ENCODE measurements at regions not wholly inside any gene's neighbourhood (a gene's known extent, or its start where the extent isn't known, plus 50 kb on each side); places are given as distances from the start of the nearest gene placed in this dataset.

- H3K36me3 Mint-ChIP-seq (ENCODE audit: low read depth): no peaks in the 10 kb centered on the region
- H3K4me3 Mint-ChIP-seq: peak overlapping the region; percentile 46; the same call in 1 of the 2 replicates
- no peaks in the 10 kb centered on the region for H3K9me3 Mint-ChIP-seq
Measured at GRCh38 chr4:121219227-121219626, 55.1 kb upstream of the TNIP3 start.

GRCh38 chr4:121217351-121217750 lies 53.2 kb upstream of the TNIP3 start:
- Mint-ChIP-seq H3K27me3 (ENCODE audit: insufficient read depth) (0 out of 2 replicates have a peak, but pooled peaks cover 2% of the 10 kb centered on the region), H3K9me3 (no peaks in the 10 kb centered on the region), H3K4me1 (ENCODE audit: low read depth) (peaks cover 34% of the 10 kb centered on the region), H3K27ac (no peak overlapping the region; the same call in 1 of the 2 replicates), H3K36me3 (ENCODE audit: low read depth) (no peaks in the 10 kb centered on the region), H3K4me3 (no peak overlapping the region)
- peak; percentile 68 for DNase-seq
- no peak for TF ChIP-seq CTCF (IDR thresholded peaks at IDR 0.05)

More at GRCh38 chr4:121219227-121219626, 55.1 kb upstream of the TNIP3 start:
- DNase-seq: no peak
- peaks cover 2% of the 10 kb centered on the region; the same call in 1 of the 2 replicates for H3K27me3 Mint-ChIP-seq (ENCODE audit: insufficient read depth)
- H3K27ac Mint-ChIP-seq: no peak overlapping the region; the same call in 1 of the 2 replicates
- no peak for TF ChIP-seq CTCF (IDR thresholded peaks at IDR 0.05)
- peaks cover 27% of the 10 kb centered on the region for H3K4me1 Mint-ChIP-seq (ENCODE audit: low read depth)

GRCh38 chr4:121216461-121216860 lies 52.3 kb upstream of the TNIP3 start:
- Mint-ChIP-seq H3K9me3 (no peaks in the 10 kb centered on the region), H3K27ac (no peak overlapping the region), H3K36me3 (ENCODE audit: low read depth) (no peaks in the 10 kb centered on the region), H3K27me3 (ENCODE audit: insufficient read depth) (0 out of 2 replicates have a peak, but pooled peaks cover 2% of the 10 kb centered on the region), H3K4me3 (no peak overlapping the region), H3K4me1 (ENCODE audit: low read depth) (peaks cover 34% of the 10 kb centered on the region)
- TF ChIP-seq CTCF (IDR thresholded peaks at IDR 0.05): no peak
- no peak for DNase-seq

- TF ChIP-seq CTCF (IDR thresholded peaks at IDR 0.05): no peak
- H3K4me3 Mint-ChIP-seq: no peak overlapping the region
- no peaks in the 10 kb centered on the region for H3K9me3 Mint-ChIP-seq
- no peak overlapping the region for H3K27ac Mint-ChIP-seq
- peaks cover 28% of the 10 kb centered on the region for H3K4me1 Mint-ChIP-seq (ENCODE audit: low read depth)
- H3K36me3 Mint-ChIP-seq (ENCODE audit: low read depth): no peaks in the 10 kb centered on the region
- DNase-seq: no peak
- 0 out of 2 replicates have a peak, but pooled peaks cover 2% of the 10 kb centered on the region for H3K27me3 Mint-ChIP-seq (ENCODE audit: insufficient read depth)
Measured at GRCh38 chr4:121213940-121214339, 49.8 kb upstream of the TNIP3 start.
